ENCODE measurements at regions not wholly inside any gene's neighbourhood (a gene's known extent, or its start where the extent isn't known, plus 50 kb on each side); places are given as distances from the start of the nearest gene placed in this dataset.

DNA sequence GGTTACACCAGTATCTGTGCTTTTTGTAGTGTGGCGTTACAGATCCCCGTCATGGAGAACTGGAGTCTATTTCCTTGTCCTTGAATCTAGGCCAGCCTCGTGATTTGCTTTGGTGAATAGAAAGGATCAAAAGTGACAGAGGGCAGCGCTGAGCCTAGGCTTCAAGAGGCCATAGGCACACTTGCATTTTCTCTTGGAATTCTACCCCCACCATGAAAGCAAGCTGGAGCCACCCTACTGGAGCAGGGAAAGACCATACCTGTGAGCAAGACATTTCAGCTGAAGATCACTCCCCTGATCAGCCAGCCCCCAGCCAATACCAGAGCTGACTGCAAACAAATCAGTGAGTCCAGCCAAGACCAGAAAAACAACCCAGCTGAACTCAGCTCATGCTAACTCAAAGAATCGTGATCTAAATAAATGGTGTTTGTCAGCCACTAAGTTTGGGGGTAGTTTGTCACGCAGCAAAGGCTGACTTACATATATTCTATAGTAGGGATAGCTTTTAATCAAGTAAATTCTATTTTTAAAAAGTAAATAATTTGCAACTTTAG is 521.9 kb upstream of the TBX3 start (continued):
- TF ChIP-seq ZNF76 (CRISPR knock-in tag; IDR thresholded peaks at IDR 0.05; ENCODE audit: borderline replicate concordance) (no peak), PHF21A (IDR thresholded peaks at IDR 0.05; ENCODE audit: borderline replicate concordance, low read depth) (no peak), RUNX1 (IDR thresholded peaks at IDR 0.05; ENCODE audit: low read depth) (no peak), HMG20A (CRISPR knock-in tag; conservative IDR thresholded peaks at IDR 0.05) (no peak), TEAD1 (CRISPR knock-in tag; IDR thresholded peaks at IDR 0.05) (no peak), ATF1 (CRISPR knock-in tag; IDR thresholded peaks at IDR 0.05) (no peak), ATF1 (tag; IDR thresholded peaks at IDR 0.05) (0 out of 2 replicates have a peak, but pooled peaks have one; percentile 11), BCL6 (CRISPR knock-in tag; IDR thresholded peaks at IDR 0.05) (0 out of 2 replicates have a peak, but pooled peaks have one; percentile 1), MCM7 (IDR thresholded peaks at IDR 0.05) (no peak), NUFIP1 (IDR thresholded peaks at IDR 0.05; ENCODE audit: partially characterized antibody) (no peak), ZNF561 (CRISPR knock-in tag; conservative IDR thresholded peaks at IDR 0.05) (no peak)
- TF ChIP-seq, protein P1, sequence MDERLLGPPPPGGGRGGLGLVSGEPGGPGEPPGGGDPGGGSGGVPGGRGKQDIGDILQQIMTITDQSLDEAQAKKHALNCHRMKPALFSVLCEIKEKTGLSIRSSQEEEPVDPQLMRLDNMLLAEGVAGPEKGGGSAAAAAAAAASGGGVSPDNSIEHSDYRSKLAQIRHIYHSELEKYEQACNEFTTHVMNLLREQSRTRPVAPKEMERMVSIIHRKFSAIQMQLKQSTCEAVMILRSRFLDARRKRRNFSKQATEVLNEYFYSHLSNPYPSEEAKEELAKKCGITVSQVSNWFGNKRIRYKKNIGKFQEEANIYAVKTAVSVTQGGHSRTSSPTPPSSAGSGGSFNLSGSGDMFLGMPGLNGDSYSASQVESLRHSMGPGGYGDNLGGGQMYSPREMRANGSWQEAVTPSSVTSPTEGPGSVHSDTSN (CRISPR knock-in tag; IDR thresholded peaks at IDR 0.05; ENCODE audit: low read depth) = no peak
- TF ChIP-seq, protein P1 (tag; conservative IDR thresholded peaks at IDR 0.05; ENCODE audit: low read depth) = no peak
- TF ChIP-seq, protein P2, sequence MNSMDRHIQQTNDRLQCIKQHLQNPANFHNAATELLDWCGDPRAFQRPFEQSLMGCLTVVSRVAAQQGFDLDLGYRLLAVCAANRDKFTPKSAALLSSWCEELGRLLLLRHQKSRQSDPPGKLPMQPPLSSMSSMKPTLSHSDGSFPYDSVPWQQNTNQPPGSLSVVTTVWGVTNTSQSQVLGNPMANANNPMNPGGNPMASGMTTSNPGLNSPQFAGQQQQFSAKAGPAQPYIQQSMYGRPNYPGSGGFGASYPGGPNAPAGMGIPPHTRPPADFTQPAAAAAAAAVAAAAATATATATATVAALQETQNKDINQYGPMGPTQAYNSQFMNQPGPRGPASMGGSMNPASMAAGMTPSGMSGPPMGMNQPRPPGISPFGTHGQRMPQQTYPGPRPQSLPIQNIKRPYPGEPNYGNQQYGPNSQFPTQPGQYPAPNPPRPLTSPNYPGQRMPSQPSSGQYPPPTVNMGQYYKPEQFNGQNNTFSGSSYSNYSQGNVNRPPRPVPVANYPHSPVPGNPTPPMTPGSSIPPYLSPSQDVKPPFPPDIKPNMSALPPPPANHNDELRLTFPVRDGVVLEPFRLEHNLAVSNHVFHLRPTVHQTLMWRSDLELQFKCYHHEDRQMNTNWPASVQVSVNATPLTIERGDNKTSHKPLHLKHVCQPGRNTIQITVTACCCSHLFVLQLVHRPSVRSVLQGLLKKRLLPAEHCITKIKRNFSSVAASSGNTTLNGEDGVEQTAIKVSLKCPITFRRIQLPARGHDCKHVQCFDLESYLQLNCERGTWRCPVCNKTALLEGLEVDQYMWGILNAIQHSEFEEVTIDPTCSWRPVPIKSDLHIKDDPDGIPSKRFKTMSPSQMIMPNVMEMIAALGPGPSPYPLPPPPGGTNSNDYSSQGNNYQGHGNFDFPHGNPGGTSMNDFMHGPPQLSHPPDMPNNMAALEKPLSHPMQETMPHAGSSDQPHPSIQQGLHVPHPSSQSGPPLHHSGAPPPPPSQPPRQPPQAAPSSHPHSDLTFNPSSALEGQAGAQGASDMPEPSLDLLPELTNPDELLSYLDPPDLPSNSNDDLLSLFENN (IDR thresholded peaks at IDR 0.05; ENCODE audit: low read depth in 2 of 2, low read length in 2 of 2) = no peak
- TF ChIP-seq, protein P3, sequence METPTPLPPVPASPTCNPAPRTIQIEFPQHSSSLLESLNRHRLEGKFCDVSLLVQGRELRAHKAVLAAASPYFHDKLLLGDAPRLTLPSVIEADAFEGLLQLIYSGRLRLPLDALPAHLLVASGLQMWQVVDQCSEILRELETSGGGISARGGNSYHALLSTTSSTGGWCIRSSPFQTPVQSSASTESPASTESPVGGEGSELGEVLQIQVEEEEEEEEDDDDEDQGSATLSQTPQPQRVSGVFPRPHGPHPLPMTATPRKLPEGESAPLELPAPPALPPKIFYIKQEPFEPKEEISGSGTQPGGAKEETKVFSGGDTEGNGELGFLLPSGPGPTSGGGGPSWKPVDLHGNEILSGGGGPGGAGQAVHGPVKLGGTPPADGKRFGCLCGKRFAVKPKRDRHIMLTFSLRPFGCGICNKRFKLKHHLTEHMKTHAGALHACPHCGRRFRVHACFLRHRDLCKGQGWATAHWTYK (CRISPR knock-in tag; IDR thresholded peaks at IDR 0.05) = 0 out of 2 replicates have a peak, but pooled peaks have one; percentile 29
- TF ChIP-seq, protein P4, sequence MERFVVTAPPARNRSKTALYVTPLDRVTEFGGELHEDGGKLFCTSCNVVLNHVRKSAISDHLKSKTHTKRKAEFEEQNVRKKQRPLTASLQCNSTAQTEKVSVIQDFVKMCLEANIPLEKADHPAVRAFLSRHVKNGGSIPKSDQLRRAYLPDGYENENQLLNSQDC (CRISPR knock-in tag; IDR thresholded peaks at IDR 0.05) = no peak
- TF ChIP-seq, protein P5, sequence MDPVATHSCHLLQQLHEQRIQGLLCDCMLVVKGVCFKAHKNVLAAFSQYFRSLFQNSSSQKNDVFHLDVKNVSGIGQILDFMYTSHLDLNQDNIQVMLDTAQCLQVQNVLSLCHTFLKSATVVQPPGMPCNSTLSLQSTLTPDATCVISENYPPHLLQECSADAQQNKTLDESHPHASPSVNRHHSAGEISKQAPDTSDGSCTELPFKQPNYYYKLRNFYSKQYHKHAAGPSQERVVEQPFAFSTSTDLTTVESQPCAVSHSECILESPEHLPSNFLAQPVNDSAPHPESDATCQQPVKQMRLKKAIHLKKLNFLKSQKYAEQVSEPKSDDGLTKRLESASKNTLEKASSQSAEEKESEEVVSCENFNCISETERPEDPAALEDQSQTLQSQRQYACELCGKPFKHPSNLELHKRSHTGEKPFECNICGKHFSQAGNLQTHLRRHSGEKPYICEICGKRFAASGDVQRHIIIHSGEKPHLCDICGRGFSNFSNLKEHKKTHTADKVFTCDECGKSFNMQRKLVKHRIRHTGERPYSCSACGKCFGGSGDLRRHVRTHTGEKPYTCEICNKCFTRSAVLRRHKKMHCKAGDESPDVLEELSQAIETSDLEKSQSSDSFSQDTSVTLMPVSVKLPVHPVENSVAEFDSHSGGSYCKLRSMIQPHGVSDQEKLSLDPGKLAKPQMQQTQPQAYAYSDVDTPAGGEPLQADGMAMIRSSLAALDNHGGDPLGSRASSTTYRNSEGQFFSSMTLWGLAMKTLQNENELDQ (CRISPR knock-in tag; IDR thresholded peaks at IDR 0.05; ENCODE audit: borderline replicate concordance) = no peak

Data from K562 (cell line).